Mammary epithelial cell (primary cell): ENCODE measurements at regions not wholly inside any gene's neighbourhood (a gene's known extent, or its start where the extent isn't known, plus 50 kb on each side); places are given as distances from the start of the nearest gene placed in this dataset.

Experiments used
- EZH2 ChIP-seq: IDR thresholded peaks from 2 replicates; pipeline ENCODE4 v1.6.1; 2012; ENCODE audit warnings: low read length, inconsistent platforms, borderline replicate concordance
- TF ChIP-seq, protein P1 (sequence below), 2 donors: IDR thresholded peaks in 1 of 2; conservative IDR thresholded peaks in 1 of 2; 2 replicates each; pipeline ENCODE4 v1.5.1; 2011 to 2012; ENCODE audit warnings: inconsistent platforms in 2 of 2, low read length in 2 of 2, mild to moderate bottlenecking in 2 of 2, control low read depth in 1 of 2, low read depth in 1 of 2; ENCODE audit not compliant: insufficient read depth in 1 of 2; ENCODE audit errors: extremely low read depth in 1 of 2

DNA sequence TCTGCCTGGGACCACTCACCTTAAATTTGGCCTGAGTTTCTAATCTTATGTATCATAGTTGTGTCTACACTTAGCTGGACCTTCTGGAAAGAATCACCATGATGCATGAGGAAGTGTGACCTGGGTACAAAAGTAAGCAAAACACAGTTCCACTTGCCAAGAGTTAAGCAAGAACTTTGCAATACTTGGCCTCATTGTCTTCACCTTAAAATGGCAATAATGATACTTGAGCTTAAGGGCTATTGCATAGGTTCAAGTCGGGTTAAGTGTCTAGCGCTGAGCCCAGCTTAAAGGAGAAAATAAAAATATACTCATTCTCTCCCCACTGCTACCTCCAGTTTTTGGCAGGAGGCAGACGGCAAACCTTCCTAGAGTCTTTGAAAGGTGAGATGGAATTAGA, 133.9 kb upstream of the BMPER start:
- TF ChIP-seq EZH2, result no peak
- TF ChIP-seq, protein P1, sequence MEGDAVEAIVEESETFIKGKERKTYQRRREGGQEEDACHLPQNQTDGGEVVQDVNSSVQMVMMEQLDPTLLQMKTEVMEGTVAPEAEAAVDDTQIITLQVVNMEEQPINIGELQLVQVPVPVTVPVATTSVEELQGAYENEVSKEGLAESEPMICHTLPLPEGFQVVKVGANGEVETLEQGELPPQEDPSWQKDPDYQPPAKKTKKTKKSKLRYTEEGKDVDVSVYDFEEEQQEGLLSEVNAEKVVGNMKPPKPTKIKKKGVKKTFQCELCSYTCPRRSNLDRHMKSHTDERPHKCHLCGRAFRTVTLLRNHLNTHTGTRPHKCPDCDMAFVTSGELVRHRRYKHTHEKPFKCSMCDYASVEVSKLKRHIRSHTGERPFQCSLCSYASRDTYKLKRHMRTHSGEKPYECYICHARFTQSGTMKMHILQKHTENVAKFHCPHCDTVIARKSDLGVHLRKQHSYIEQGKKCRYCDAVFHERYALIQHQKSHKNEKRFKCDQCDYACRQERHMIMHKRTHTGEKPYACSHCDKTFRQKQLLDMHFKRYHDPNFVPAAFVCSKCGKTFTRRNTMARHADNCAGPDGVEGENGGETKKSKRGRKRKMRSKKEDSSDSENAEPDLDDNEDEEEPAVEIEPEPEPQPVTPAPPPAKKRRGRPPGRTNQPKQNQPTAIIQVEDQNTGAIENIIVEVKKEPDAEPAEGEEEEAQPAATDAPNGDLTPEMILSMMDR (conservative IDR thresholded peaks at IDR 0.05 in 1 of 2, IDR thresholded peaks at IDR 0.05 in 1 of 2; ENCODE audit: extremely low read depth in 1 of 2, insufficient read depth in 1 of 2, low read depth in 1 of 2, low read length in 2 of 2), result no peak
